ENCODE measurements at regions not wholly inside any gene's neighbourhood (a gene's known extent, or its start where the extent isn't known, plus 50 kb on each side); places are given as distances from the start of the nearest gene placed in this dataset.
A peak's percentile ranks its signal among the peaks of the same experiment; 100 is the strongest.

DNA sequence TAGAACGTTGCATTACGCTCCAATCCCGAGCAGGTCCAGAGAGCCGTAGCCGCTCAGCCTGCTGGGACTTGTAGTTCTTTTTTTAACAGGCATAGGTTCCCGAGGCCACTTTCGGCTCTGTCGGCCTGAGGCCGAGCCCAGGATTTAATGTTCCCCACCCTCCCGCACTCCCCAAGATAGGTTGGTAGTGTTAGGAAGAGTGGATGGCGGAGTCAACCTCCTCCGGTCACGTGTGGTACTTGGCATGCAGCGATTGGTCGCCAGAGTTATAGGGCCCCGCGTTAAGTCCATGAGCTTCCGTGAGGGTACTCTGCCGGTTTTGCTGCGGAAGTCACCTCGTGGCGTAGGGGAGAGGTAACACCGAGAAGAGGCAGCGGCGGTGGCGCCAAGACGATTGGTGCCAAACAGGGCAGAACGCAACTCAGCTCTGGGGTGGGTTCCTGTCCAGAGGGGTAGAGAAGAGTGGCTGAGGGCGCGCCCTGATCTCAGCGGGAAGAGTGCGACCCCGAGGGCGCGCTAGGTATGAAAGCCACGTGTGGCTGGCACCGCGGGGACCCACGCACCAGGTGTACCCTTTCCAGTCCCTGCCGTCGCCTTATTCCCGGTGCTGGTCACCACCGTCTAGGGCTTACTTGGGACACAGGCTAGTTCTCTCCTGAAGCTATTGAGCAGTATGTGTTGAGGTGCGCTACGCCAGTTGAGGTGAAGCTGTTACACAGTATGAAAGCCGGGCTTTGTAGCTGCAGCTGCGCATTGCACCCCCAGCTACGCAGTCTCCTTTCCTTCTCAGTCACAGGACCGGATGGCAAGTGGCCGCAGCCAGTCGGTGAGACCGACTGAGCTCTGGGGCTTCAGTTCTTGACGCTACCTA lies 177.2 kb downstream of the KDM5D start:
- Histone ChIP-seq H3K9ac (ENCODE audit: low read depth in 1 of 2, low read length in 2 of 2) (peak overlapping the region in 1 of 2 donors; percentile 89), H3K9me3 (ENCODE audit: control insufficient read depth in 4 of 4, low read length in 3 of 4) (no peaks in the 10 kb centered on the region), H3K36me3 (ENCODE audit: control insufficient read depth in 4 of 4, insufficient read depth in 3 of 4, low read depth in 1 of 4, low read length in 3 of 4) (no peaks in the 10 kb centered on the region), H3K4me1 (ENCODE audit: control insufficient read depth in 4 of 4, insufficient read depth in 4 of 4, low read length in 3 of 4) (peaks cover 0 to 2% (median 0%) of the 10 kb centered on the region in 4 donors), H3K27me3 (ENCODE audit: control insufficient read depth in 4 of 4, insufficient read depth in 4 of 4, low read length in 3 of 4) (no peaks in the 10 kb centered on the region), H3K4me3 (ENCODE audit: low read depth in 1 of 3, low read length in 3 of 3) (peak overlapping the region in 2 of 3 donors; percentile 18 to 56), H3K27ac (ENCODE audit: low read depth in 1 of 2, low read length in 2 of 2) (peak overlapping the region in 1 of 2 donors; percentile 79)
- DNase-seq (ENCODE audit: low spot score), result peak; percentile 76
- whole genome bisulfite sequencing, result under 1% methylated on average over 53 of the region's 53 CpGs
- TF ChIP-seq, protein P1, sequence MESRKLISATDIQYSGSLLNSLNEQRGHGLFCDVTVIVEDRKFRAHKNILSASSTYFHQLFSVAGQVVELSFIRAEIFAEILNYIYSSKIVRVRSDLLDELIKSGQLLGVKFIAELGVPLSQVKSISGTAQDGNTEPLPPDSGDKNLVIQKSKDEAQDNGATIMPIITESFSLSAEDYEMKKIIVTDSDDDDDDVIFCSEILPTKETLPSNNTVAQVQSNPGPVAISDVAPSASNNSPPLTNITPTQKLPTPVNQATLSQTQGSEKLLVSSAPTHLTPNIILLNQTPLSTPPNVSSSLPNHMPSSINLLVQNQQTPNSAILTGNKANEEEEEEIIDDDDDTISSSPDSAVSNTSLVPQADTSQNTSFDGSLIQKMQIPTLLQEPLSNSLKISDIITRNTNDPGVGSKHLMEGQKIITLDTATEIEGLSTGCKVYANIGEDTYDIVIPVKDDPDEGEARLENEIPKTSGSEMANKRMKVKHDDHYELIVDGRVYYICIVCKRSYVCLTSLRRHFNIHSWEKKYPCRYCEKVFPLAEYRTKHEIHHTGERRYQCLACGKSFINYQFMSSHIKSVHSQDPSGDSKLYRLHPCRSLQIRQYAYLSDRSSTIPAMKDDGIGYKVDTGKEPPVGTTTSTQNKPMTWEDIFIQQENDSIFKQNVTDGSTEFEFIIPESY (IDR thresholded peaks at IDR 0.05), result peak; percentile 35
- TF ChIP-seq JUND (IDR thresholded peaks at IDR 0.05) (peak in 1 of 2 donors; percentile 11), GABPA (IDR thresholded peaks at IDR 0.05 in 1 of 2, conservative IDR thresholded peaks at IDR 0.05 in 1 of 2) (peak in 1 of 2 donors; percentile 81), HNF4A (conservative IDR thresholded peaks at IDR 0.05) (peak in 1 of 2 donors; percentile 11), MAX (IDR thresholded peaks at IDR 0.05) (peak; percentile 77), YY1 (IDR thresholded peaks at IDR 0.05) (peak; percentile 59), REST (IDR thresholded peaks at IDR 0.05) (peak; percentile 31), NR2F2 (IDR thresholded peaks at IDR 0.05) (no peak), FOXA2 (IDR thresholded peaks at IDR 0.05) (no peak), EGR1 (IDR thresholded peaks at IDR 0.05; ENCODE audit: low read depth in 2 of 2) (no peak), FOXA1 (IDR thresholded peaks at IDR 0.05) (no peak), HNF4G (IDR thresholded peaks at IDR 0.05) (no peak), RAD21 (IDR thresholded peaks at IDR 0.05) (no peak), RXRA (IDR thresholded peaks at IDR 0.05) (no peak)
- TF ChIP-seq, protein P2, sequence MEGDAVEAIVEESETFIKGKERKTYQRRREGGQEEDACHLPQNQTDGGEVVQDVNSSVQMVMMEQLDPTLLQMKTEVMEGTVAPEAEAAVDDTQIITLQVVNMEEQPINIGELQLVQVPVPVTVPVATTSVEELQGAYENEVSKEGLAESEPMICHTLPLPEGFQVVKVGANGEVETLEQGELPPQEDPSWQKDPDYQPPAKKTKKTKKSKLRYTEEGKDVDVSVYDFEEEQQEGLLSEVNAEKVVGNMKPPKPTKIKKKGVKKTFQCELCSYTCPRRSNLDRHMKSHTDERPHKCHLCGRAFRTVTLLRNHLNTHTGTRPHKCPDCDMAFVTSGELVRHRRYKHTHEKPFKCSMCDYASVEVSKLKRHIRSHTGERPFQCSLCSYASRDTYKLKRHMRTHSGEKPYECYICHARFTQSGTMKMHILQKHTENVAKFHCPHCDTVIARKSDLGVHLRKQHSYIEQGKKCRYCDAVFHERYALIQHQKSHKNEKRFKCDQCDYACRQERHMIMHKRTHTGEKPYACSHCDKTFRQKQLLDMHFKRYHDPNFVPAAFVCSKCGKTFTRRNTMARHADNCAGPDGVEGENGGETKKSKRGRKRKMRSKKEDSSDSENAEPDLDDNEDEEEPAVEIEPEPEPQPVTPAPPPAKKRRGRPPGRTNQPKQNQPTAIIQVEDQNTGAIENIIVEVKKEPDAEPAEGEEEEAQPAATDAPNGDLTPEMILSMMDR (IDR thresholded peaks at IDR 0.05; ENCODE audit: low read depth, low read length, missing input control), result no peak
- TF ChIP-seq, protein P3, sequence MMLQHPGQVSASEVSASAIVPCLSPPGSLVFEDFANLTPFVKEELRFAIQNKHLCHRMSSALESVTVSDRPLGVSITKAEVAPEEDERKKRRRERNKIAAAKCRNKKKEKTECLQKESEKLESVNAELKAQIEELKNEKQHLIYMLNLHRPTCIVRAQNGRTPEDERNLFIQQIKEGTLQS (IDR thresholded peaks at IDR 0.05), result no peak

All from liver (tissue), 8 donors.